Astrocyte (in vitro differentiated cells and primary cell): ENCODE measurements at regions not wholly inside any gene's neighbourhood (a gene's known extent, or its start where the extent isn't known, plus 50 kb on each side); places are given as distances from the start of the nearest gene placed in this dataset.

Experiments used
- EZH2 ChIP-seq: IDR thresholded peaks from 2 replicates; pipeline ENCODE4 v1.6.1; 2012; ENCODE audit warnings: mild to moderate bottlenecking, low read length, inconsistent platforms; ENCODE audit not compliant: insufficient read depth
- TF ChIP-seq, protein P1 (sequence below): IDR thresholded peaks from 2 replicates; pipeline ENCODE4 v1.5.1; 2011; ENCODE audit warnings: low read depth, mild to moderate bottlenecking, inconsistent platforms, low read length, moderate library complexity; ENCODE audit not compliant: insufficient read depth

DNA sequence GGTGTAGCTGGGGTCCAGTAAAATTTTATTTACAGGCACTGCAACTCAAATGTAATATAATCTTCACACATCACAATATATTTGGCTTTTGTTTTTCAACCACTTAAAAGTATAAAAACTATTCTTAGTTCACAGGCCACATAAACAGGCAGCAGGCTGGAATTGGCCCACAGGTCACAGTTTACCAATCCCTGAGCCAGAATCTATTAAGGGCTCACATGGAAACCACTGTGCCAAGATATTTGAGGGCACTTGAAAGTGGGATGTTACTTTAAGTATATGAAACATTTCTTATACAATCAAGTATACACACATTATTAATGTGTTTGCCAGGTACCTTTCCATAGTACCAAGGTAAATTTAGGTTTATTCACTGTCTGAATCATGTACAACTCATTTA lies 71.9 kb upstream of the PRDX6 start:
- TF ChIP-seq, protein P1, sequence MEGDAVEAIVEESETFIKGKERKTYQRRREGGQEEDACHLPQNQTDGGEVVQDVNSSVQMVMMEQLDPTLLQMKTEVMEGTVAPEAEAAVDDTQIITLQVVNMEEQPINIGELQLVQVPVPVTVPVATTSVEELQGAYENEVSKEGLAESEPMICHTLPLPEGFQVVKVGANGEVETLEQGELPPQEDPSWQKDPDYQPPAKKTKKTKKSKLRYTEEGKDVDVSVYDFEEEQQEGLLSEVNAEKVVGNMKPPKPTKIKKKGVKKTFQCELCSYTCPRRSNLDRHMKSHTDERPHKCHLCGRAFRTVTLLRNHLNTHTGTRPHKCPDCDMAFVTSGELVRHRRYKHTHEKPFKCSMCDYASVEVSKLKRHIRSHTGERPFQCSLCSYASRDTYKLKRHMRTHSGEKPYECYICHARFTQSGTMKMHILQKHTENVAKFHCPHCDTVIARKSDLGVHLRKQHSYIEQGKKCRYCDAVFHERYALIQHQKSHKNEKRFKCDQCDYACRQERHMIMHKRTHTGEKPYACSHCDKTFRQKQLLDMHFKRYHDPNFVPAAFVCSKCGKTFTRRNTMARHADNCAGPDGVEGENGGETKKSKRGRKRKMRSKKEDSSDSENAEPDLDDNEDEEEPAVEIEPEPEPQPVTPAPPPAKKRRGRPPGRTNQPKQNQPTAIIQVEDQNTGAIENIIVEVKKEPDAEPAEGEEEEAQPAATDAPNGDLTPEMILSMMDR: no peak
- TF ChIP-seq EZH2: no peak
